SK-N-SH treated with all-trans-retinoic acid at 6 μM for 48 hours (cell line): ENCODE measurements at regions not wholly inside any gene's neighbourhood (a gene's known extent, or its start where the extent isn't known, plus 50 kb on each side); places are given as distances from the start of the nearest gene placed in this dataset.

ENCODE experiments used
- ATAC-seq: fragments of 200-7000 bp; cut with Tn5 transposase; 3 replicates; pipeline ENCODE4 v1.9.1; 2020; ENCODE audit warnings: mild to moderate bottlenecking, moderate library complexity
- ARNTL ChIP-seq: fragments of 450-650 bp; formaldehyde crosslinking; IDR thresholded peaks from 2 replicates; pipeline ENCODE4 v1.5.0; 2020; ENCODE audit warnings: low read depth, mild to moderate bottlenecking, moderate library complexity, borderline replicate concordance
- BACH2 ChIP-seq: fragments of 250-450 bp; sonication (Bioruptor Pico); IDR thresholded peaks from 2 replicates; pipeline ENCODE4 v1.9.0; 2021; ENCODE audit warnings: mild to moderate bottlenecking, borderline replicate concordance
- CREB5 ChIP-seq: fragments of 250-450 bp; sonication (Bioruptor Pico); IDR thresholded peaks from 2 replicates; pipeline ENCODE4 v1.5.1; 2020; ENCODE audit warnings: low read depth, mild to moderate bottlenecking, moderate library complexity
- CSDC2 ChIP-seq: fragments of 250-450 bp; sonication (Bioruptor Pico); IDR thresholded peaks from 2 replicates; pipeline ENCODE4 v1.5.0; 2020; ENCODE audit warnings: mild to moderate bottlenecking, moderate library complexity
- CSRNP3 ChIP-seq: fragments of 250-450 bp; sonication (Bioruptor Pico); IDR thresholded peaks from 2 replicates; pipeline ENCODE4 v1.5.1; 2021; ENCODE audit warnings: mild to moderate bottlenecking, moderate library complexity
- ESRRG ChIP-seq: fragments of 250-450 bp; sonication (Bioruptor Pico); IDR thresholded peaks from 2 replicates; pipeline ENCODE4 v1.6.1; 2021; ENCODE audit warnings: mild to moderate bottlenecking
- GLIS3 ChIP-seq: fragments of 250-450 bp; sonication (Bioruptor Pico); IDR thresholded peaks from 2 replicates; pipeline ENCODE4 v1.5.0; 2020; ENCODE audit warnings: mild to moderate bottlenecking, moderate library complexity
- ISL1 ChIP-seq: fragments of 250-450 bp; sonication (Bioruptor Pico); IDR thresholded peaks from 2 replicates; pipeline ENCODE4 v2.1.2; 2022; ENCODE audit warnings: mild to moderate bottlenecking, moderate library complexity
- PATZ1 ChIP-seq: fragments of 250-450 bp; sonication (Bioruptor Pico); IDR thresholded peaks from 2 replicates; pipeline ENCODE4 v1.8.0; 2020; ENCODE audit warnings: mild to moderate bottlenecking, moderate library complexity, borderline replicate concordance
- POU6F1 ChIP-seq: fragments of 250-450 bp; sonication (Bioruptor Pico); IDR thresholded peaks from 2 replicates; pipeline ENCODE4 v1.8.0; 2021; ENCODE audit warnings: low read depth, mild to moderate bottlenecking, moderate library complexity, borderline replicate concordance
- PPARA ChIP-seq: fragments of 250-450 bp; sonication (Bioruptor Pico); IDR thresholded peaks from 2 replicates; pipeline ENCODE4 v1.5.0; 2020; ENCODE audit warnings: mild to moderate bottlenecking, borderline replicate concordance
- RARB ChIP-seq: fragments of 250-450 bp; sonication (Bioruptor Pico); IDR thresholded peaks from 2 replicates; pipeline ENCODE4 v1.8.0; 2021; ENCODE audit warnings: mild to moderate bottlenecking, moderate library complexity
- SNAI2 ChIP-seq: fragments of 250-450 bp; sonication (Bioruptor Pico); IDR thresholded peaks from 2 replicates; pipeline ENCODE4 v1.5.0; 2020; ENCODE audit warnings: mild to moderate bottlenecking, moderate library complexity
- TCF4 ChIP-seq: fragments of 250-450 bp; sonication (Bioruptor Pico); IDR thresholded peaks from 2 replicates; pipeline ENCODE4 v1.8.0; 2021; ENCODE audit warnings: mild to moderate bottlenecking, moderate library complexity, borderline replicate concordance
- TOX ChIP-seq: fragments of 250-450 bp; sonication (Bioruptor Pico); IDR thresholded peaks from 2 replicates; pipeline ENCODE4 v1.8.0; 2021; ENCODE audit warnings: mild to moderate bottlenecking, moderate library complexity, borderline replicate concordance
- TSHZ2 ChIP-seq: fragments of 250-450 bp; sonication (Bioruptor Pico); IDR thresholded peaks from 2 replicates; pipeline ENCODE4 v1.5.0; 2020; ENCODE audit warnings: mild to moderate bottlenecking, moderate library complexity
- ZFP3 ChIP-seq: fragments of 250-450 bp; sonication (Bioruptor Pico); IDR thresholded peaks from 2 replicates; pipeline ENCODE4 v1.5.0; 2020; ENCODE audit warnings: mild to moderate bottlenecking, moderate library complexity
- ZNF565 ChIP-seq: fragments of 450-650 bp; formaldehyde crosslinking; conservative IDR thresholded peaks from 2 replicates; pipeline ENCODE4 v1.5.0; 2020; ENCODE audit warnings: low read depth, mild to moderate bottlenecking, moderate library complexity
- ZNF8 ChIP-seq: fragments of 450-650 bp; formaldehyde crosslinking; IDR thresholded peaks from 2 replicates; pipeline ENCODE4 v1.5.0; 2020; ENCODE audit warnings: mild to moderate bottlenecking, moderate library complexity

- no peak for TF ChIP-seq RARB (CRISPR knock-in tag)
- TF ChIP-seq TSHZ2 (CRISPR knock-in tag): no peak
- TF ChIP-seq SNAI2 (CRISPR knock-in tag): no peak
- no peak for TF ChIP-seq POU6F1 (CRISPR knock-in tag)
- no peak for TF ChIP-seq ZNF8
- ATAC-seq: no peak
These were observed 60.1 kb upstream of the TUBA3E start for GRCh38 chr2:130258356-130258755.

- no peak for TF ChIP-seq GLIS3 (CRISPR knock-in tag)
- TF ChIP-seq CREB5 (CRISPR knock-in tag): no peak
- TF ChIP-seq BACH2 (CRISPR knock-in tag): no peak
- TF ChIP-seq CSDC2: no peak
- TF ChIP-seq ZFP3 (CRISPR knock-in tag): no peak
- no peak for TF ChIP-seq ESRRG (CRISPR knock-in tag)
- no peak for TF ChIP-seq CSRNP3 (CRISPR knock-in tag)
- no peak for TF ChIP-seq POU6F1 (CRISPR knock-in tag)
- no peak for TF ChIP-seq ZNF8
- no peak for TF ChIP-seq ARNTL
- TF ChIP-seq TOX: no peak
- no peak for TF ChIP-seq TCF4 (CRISPR knock-in tag)
- TF ChIP-seq RARB (CRISPR knock-in tag): no peak
- no peak for TF ChIP-seq TSHZ2 (CRISPR knock-in tag)
- no peak for TF ChIP-seq PPARA (CRISPR knock-in tag)
- no peak for TF ChIP-seq SNAI2 (CRISPR knock-in tag)
- TF ChIP-seq ISL1 (CRISPR knock-in tag): no peak
- no peak for TF ChIP-seq PATZ1
- no peak for TF ChIP-seq ZNF565 (CRISPR knock-in tag)
- TF ChIP-seq, all 23 proteins: peak for 0
- no peak for ATAC-seq
These were observed 54.8 kb upstream of the TUBA3E start for GRCh38 chr2:130252880-130253645.
